Transverse colon (tissue), 4 donors: ENCODE measurements at regions not wholly inside any gene's neighbourhood (a gene's known extent, or its start where the extent isn't known, plus 50 kb on each side); places are given as distances from the start of the nearest gene placed in this dataset.

Source experiments
- DNase-seq: peaks from one replicate; pipeline ENCODE4 v3.0.0-alpha.2; 2019
- H3K27ac ChIP-seq, 4 donors: fragments of 200-600 bp; sonication (generic); 2 replicates each; pipeline ENCODE4 v1.5.1; 2016 to 2018; ENCODE audit warnings: inconsistent platforms in 4 of 4
- H3K27me3 ChIP-seq: fragments of 200-600 bp; sonication (generic); 2 replicates; pipeline ENCODE4 v1.5.1; 2017; ENCODE audit warnings: inconsistent platforms
- H3K36me3 ChIP-seq, 4 donors: fragments of 200-600 bp; sonication (generic); 2 replicates each; pipeline ENCODE4 v1.5.1; 2017 to 2019; ENCODE audit warnings: inconsistent platforms in 4 of 4
- H3K4me1 ChIP-seq, 4 donors: fragments of 200-600 bp; sonication (generic); 2 replicates each; pipeline ENCODE4 v1.5.1; 2017 to 2020; ENCODE audit warnings: inconsistent platforms in 4 of 4
- H3K4me3 ChIP-seq, 4 donors: fragments of 200-600 bp; sonication (generic); 1 replicate in 1 of 4; 2 replicates in 3 of 4; pipeline versions ENCODE4 v1.5.1 to v1.6.1; 2017 to 2019; ENCODE audit warnings: inconsistent platforms in 4 of 4
- H3K9me3 ChIP-seq, 2 donors: fragments of 200-600 bp; sonication (generic); 2 replicates each; pipeline ENCODE4 v1.5.1; 2017 to 2019; ENCODE audit warnings: inconsistent platforms in 2 of 2
- CTCF ChIP-seq, 5 experiments: fragments of 200-600 bp in 3 of 5; fragments of 450-650 bp in 2 of 5; sonication (generic) in 3 of 5; IDR thresholded peaks; 1 replicate in 2 of 5; 2 replicates in 3 of 5; pipeline ENCODE4 v1.5.1; 2016 to 2017; ENCODE audit warnings: antibody characterized with exemption in 5 of 5, inconsistent platforms in 3 of 5, mild to moderate bottlenecking in 2 of 5, moderate library complexity in 1 of 5
- EP300 ChIP-seq: sonication (generic); formaldehyde crosslinking; IDR thresholded peaks from one replicate; pipeline ENCODE4 v1.6.1; 2017; ENCODE audit warnings: antibody characterized with exemption, low read depth
- POLR2A ChIP-seq: fragments of 450-650 bp; IDR thresholded peaks from one replicate; pipeline ENCODE4 v1.6.1; 2016; ENCODE audit warnings: antibody characterized with exemption, mild to moderate bottlenecking, moderate library complexity
- POLR2AphosphoS5 ChIP-seq, 3 donors: sonication (generic); formaldehyde crosslinking; IDR thresholded peaks; one replicate each; pipeline ENCODE4 v1.6.1; 2016; ENCODE audit warnings: antibody characterized with exemption in 3 of 3
- WGBS, 2 donors: methylation state at CpG; one replicate each; pipeline ENCODE4 v1.1.5; 2018; ENCODE audit warnings: low coverage in 1 of 2; 5-methylcytosine and 5-hydroxymethylcytosine counted together
- in situ Hi-C, 4 donors: fragments of 200-750 bp; cut with MboI; loops; one replicate each; pipeline versions ENCODE4 v1.15.0 to v1.15.1; 2017; ENCODE audit warnings: low sequenced_read_pairs in 3 of 4, low pct_ligation_motif_present in 1 of 4, low pct_unique_long_range_greater_than_20kb in 1 of 4
- intact Hi-C: fragments of 100-400 bp; cut with DNase I; formaldehyde crosslinking; loops from one replicate; pipeline ENCODE4 v1.15.1; 2023; ENCODE audit warnings: low total_unique reads

GRCh38 chr2:107618769-107619168, 207.9 kb upstream of the RGPD4 start:
- intact Hi-C loops = no loop called here
- H3K4me3 ChIP-seq = no peak overlapping the region
- H3K4me1 ChIP-seq = no peaks in the 10 kb centered on the region
- peaks cover 3% of the 10 kb centered on the region in 2 donors for H3K9me3 ChIP-seq
- in situ Hi-C loops = no loop called here
- TF ChIP-seq POLR2AphosphoS5 (IDR thresholded peaks at IDR 0.05) = no peak
- no peak for TF ChIP-seq POLR2A
- TF ChIP-seq EP300 = no peak
- TF ChIP-seq CTCF (IDR thresholded peaks at IDR 0.05) = no peak
- no peak overlapping the region for H3K27ac ChIP-seq
- DNase-seq = no peak
- H3K36me3 ChIP-seq = no peaks in the 10 kb centered on the region
- H3K27me3 ChIP-seq = no peaks in the 10 kb centered on the region

DNA sequence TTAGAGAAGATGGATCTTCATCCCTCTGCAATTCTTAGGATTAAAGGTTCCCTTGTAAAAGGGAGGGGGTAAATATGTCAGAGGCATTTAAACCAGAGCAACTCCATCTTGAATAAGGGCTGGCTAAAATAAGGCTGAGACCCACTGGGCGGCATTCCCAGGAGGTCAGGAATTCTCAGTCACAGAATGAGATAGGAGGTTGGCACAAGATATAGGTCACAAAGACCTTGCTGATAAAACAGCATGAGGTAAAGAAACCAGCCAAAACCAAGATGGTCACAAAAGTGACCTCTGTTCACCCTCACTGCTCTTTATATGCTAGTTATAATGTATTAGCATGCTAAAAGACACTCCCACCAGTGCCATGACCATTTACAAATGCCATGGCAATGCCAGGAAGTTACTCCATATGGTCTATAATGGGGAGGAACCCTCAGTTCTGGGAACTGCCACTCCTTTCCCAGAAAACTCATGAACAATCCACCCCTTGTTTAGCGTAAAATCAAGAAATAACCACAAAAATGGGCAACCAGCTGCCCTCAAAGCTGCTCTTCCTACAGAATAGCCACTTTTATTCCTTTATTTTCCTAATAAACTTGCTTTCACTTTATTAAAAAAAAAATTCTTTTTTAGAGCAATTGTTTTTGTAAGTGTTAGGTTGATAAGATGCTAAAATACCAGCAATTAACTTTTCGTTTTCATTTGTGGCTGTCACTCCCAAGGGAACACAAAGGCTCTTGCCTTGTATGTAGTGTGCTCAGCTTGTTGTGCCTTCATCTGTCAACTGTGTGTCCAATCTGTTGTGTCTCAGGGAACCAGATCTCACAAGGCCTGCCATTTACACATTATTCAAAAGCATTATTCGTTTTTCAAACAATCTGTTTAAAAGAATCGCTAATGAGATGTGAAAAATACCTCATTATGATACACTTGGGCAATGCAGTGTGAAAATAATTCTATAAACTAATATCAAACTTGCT, 205.2 kb upstream of the RGPD4 start:
- in situ Hi-C loops = no loop called here
- no peaks in the 10 kb centered on the region for H3K27me3 ChIP-seq
- 69% methylated on average over 5 of the region's 5 CpGs for WGBS, 2 donors
- peaks cover 3% of the 10 kb centered on the region in 2 donors for H3K9me3 ChIP-seq
- intact Hi-C loops = no loop called here
- no peaks in the 10 kb centered on the region for H3K4me1 ChIP-seq
- no peak overlapping the region for H3K4me3 ChIP-seq
- no peak for TF ChIP-seq POLR2A
- no peak for TF ChIP-seq POLR2AphosphoS5 (IDR thresholded peaks at IDR 0.05)
- no peak for TF ChIP-seq CTCF (IDR thresholded peaks at IDR 0.05)
- TF ChIP-seq EP300 = no peak
- H3K27ac ChIP-seq = no peak overlapping the region
- DNase-seq = no peak
- H3K36me3 ChIP-seq = no peaks in the 10 kb centered on the region

DNA sequence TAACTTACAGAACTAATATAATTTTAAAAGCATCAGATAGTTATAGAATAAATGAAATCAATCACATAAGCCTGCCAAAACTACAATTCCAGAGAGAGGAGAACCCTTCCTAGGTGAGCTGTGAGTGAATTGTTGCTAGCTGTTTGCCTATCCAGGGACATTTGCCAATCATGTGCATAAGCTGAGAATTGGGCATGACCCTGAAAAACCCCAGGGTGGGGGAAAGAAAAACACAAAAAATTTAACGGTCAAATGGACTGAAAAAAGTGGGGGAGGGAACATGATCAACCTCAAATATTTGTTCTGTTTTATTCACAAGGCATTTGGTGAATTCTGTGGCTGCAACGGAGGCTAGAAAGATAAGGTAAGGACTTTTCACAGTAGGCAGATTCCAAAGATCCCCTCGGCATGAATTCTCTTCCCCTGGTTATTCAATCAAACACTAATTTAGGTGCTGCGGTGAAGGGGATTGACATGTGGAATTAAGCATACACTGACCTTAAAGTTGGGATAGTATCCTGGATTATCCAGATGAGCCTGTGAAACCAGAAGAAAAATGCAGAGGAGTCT, 203.9 kb upstream of the RGPD4 start:
- TF ChIP-seq POLR2AphosphoS5 (IDR thresholded peaks at IDR 0.05) (no peak), CTCF (IDR thresholded peaks at IDR 0.05) (no peak), EP300 (no peak), POLR2A (no peak)

GRCh38 chr2:107625982-107626381, 200.7 kb upstream of the RGPD4 start:
- intact Hi-C loops (no loop called here), in situ Hi-C loops (no loop called here)
- H3K4me3 ChIP-seq = no peak overlapping the region
- no peak for DNase-seq
- H3K27me3 ChIP-seq = no peaks in the 10 kb centered on the region
- peaks cover 0 to 5% of the 10 kb centered on the region in 2 donors for H3K9me3 ChIP-seq
- no peaks in the 10 kb centered on the region for H3K36me3 ChIP-seq
- no peaks in the 10 kb centered on the region for H3K4me1 ChIP-seq
- no peak overlapping the region for H3K27ac ChIP-seq
- TF ChIP-seq EP300 (no peak), POLR2AphosphoS5 (IDR thresholded peaks at IDR 0.05) (no peak), CTCF (IDR thresholded peaks at IDR 0.05) (no peak), POLR2A (no peak)

More for the DNA sequence above, 203.9 kb upstream of the RGPD4 start:
- Histone ChIP-seq H3K4me1 (no peaks in the 10 kb centered on the region), H3K36me3 (no peaks in the 10 kb centered on the region), H3K27me3 (no peaks in the 10 kb centered on the region), H3K4me3 (no peak overlapping the region), H3K27ac (no peak overlapping the region), H3K9me3 (peaks cover 3 to 4% of the 10 kb centered on the region in 2 donors)
- intact Hi-C loops = no loop called here
- 63 to 69% methylated on average over 4 of the region's 4 CpGs for WGBS, 2 donors
- in situ Hi-C loops = no loop called here
- no peak for DNase-seq
